Heart left ventricle (tissue), 16 donors: ENCODE measurements at regions not wholly inside any gene's neighbourhood (a gene's known extent, or its start where the extent isn't known, plus 50 kb on each side); places are given as distances from the start of the nearest gene placed in this dataset.
A peak's percentile ranks its signal among the peaks of the same experiment; 100 is the strongest.

Source experiments
- ATAC-seq, 4 donors: fragments of 200-7000 bp; cut with Tn5 transposase; one replicate each; pipeline ENCODE4 v1.9.1; 2020 to 2022; ENCODE audit warnings: moderate library complexity in 4 of 4, mild to moderate bottlenecking in 3 of 4, moderate number of reproducible peaks in 1 of 4
- DNase-seq, 5 donors: peaks; one replicate each; pipeline ENCODE4 v3.0.0-alpha.2; 2020
- H3K27ac ChIP-seq, 12 donors: fragments of 200-600 bp; sonication (generic) in 4 of 12; one replicate each; pipeline versions ENCODE4 v1.5.0 to v1.8.0; 2016 to 2022; ENCODE audit warnings: mild to moderate bottlenecking in 2 of 12
- H3K27me3 ChIP-seq, 9 donors: fragments of 200-600 bp; sonication (generic) in 2 of 9; one replicate each; pipeline versions ENCODE4 v1.5.1 to v1.8.0; 2016 to 2022; ENCODE audit warnings: mild to moderate bottlenecking in 3 of 9
- H3K36me3 ChIP-seq, 9 donors: fragments of 200-600 bp; sonication (generic) in 2 of 9; one replicate each; pipeline versions ENCODE4 v1.5.0 to v1.8.0; 2018 to 2022; ENCODE audit warnings: mild to moderate bottlenecking in 2 of 9
- H3K4me1 ChIP-seq, 12 donors: fragments of 200-600 bp; sonication (generic) in 4 of 12; one replicate each; pipeline versions ENCODE4 v1.5.0 to v1.8.0; 2016 to 2022; ENCODE audit warnings: mild to moderate bottlenecking in 3 of 12
- H3K4me3 ChIP-seq, 12 donors: fragments of 200-600 bp; sonication (generic) in 4 of 12; one replicate each; pipeline versions ENCODE4 v1.5.0 to v1.8.0; 2017 to 2022; ENCODE audit warnings: mild to moderate bottlenecking in 9 of 12, moderate library complexity in 4 of 12
- H3K9me3 ChIP-seq, 12 donors: fragments of 200-600 bp; sonication (generic) in 4 of 12; one replicate each; pipeline versions ENCODE4 v1.5.0 to v1.8.0; 2016 to 2022; ENCODE audit warnings: mild to moderate bottlenecking in 1 of 12
- CTCF ChIP-seq, 12 donors: fragments of 200-600 bp; sonication (generic) in 4 of 12; IDR thresholded peaks; one replicate each; pipeline versions ENCODE4 v1.5.0 to v1.8.0; 2018 to 2022; ENCODE audit warnings: antibody characterized with exemption in 12 of 12, mild to moderate bottlenecking in 5 of 12
- POLR2A ChIP-seq, 2 donors: fragments of 450-650 bp; IDR thresholded peaks; one replicate each; pipeline ENCODE4 v1.6.1; 2017; ENCODE audit warnings: antibody characterized with exemption in 2 of 2, mild to moderate bottlenecking in 2 of 2, moderate library complexity in 2 of 2
- WGBS, 4 donors: extraction: QIAGEN DNeasy Blood & Tissue Kit in 2 of 4; methylation state at CpG; one replicate each; pipeline versions ENCODE4 v1.1.5 to v1.1.7; 2013 to 2018; 5-methylcytosine and 5-hydroxymethylcytosine counted together
- intact Hi-C, 10 donors: fragments of 100-400 bp; cut with DNase I; formaldehyde crosslinking; loops; one replicate each; pipeline versions ENCODE4 v1.11.1 to v1.14.2; 2022
- donor health status: ischemic (EF 13 %, LVEDD 7.1; RV severe dilation, severe dysfunction).
- donor health status: healthy with polysubstance abuse.
- donor health status: DM: no; HTN: yes; CAD: no.
- donor health status: DM: no; HTN: no; CAD: no.
- donor health status: ischemic (EF 25% LVEDD 6.9; RV normal size, moderate dysfunction).
- donor health status: ischemic (EF 25% LVEDD 5.7; RV mildly dilated, moderate dysfunction).
- donor health status: healthy.
- donor health status: DM: yes; HTN: yes; CAD: no.
- donor health status: ischemic (EF 35%, LVEDD 5.7; RV mildly dilated, moderate dysfunction).
- donor health status: nonischemic (EF 11% LVEDD 7.7; RV severe dilation, severe dysfunction).
- donor health status: DM: yes; HTN: yes; CAD: no.
- donor health status: PGD.
- donor health status: ischemic (EF 29% LVEDD 5.4; RV normal size, mild dysfunction).
- donor health status: nonischemic (EF 23%, LVEDD 6.1; RV moderate dilation, normal function).

GRCh38 chr13:62033934-62034333 lies 618.3 kb upstream of the PCDH20 start:
- Histone ChIP-seq H3K9me3 (no peaks in the 10 kb centered on the region), H3K36me3 (no peaks in the 10 kb centered on the region), H3K4me3 (no peak overlapping the region), H3K27ac (no peak overlapping the region), H3K27me3 (no peaks in the 10 kb centered on the region), H3K4me1 (no peaks in the 10 kb centered on the region)
- 34 to 49% (median 40%) methylated on average over 4 of the region's 4 CpGs for WGBS, 4 donors
- TF ChIP-seq POLR2A (IDR thresholded peaks at IDR 0.05) (no peak), CTCF (IDR thresholded peaks at IDR 0.05) (no peak)
- DNase-seq (no peak), ATAC-seq (no peak)
- intact Hi-C loops: no loop called here

GRCh38 chr13:62022369-62022768 lies 606.7 kb upstream of the PCDH20 start:
- no peak for ATAC-seq
- intact Hi-C loops: no loop called here
- H3K4me3 ChIP-seq: no peak overlapping the region
- WGBS, 4 donors: 83 to 89% (median 86%) methylated on average over 1 of the region's 1 CpG
- no peaks in the 10 kb centered on the region for H3K9me3 ChIP-seq
- H3K27me3 ChIP-seq: no peaks in the 10 kb centered on the region
- H3K4me1 ChIP-seq: no peaks in the 10 kb centered on the region
- no peak overlapping the region for H3K27ac ChIP-seq
- TF ChIP-seq POLR2A (IDR thresholded peaks at IDR 0.05) (no peak), CTCF (IDR thresholded peaks at IDR 0.05) (no peak)
- H3K36me3 ChIP-seq: no peaks in the 10 kb centered on the region
- no peak for DNase-seq

- intact Hi-C loops: no loop called here
- no peaks in the 10 kb centered on the region for H3K27me3 ChIP-seq
- TF ChIP-seq POLR2A (IDR thresholded peaks at IDR 0.05) (no peak), CTCF (IDR thresholded peaks at IDR 0.05) (no peak)
- no peaks in the 10 kb centered on the region for H3K36me3 ChIP-seq
- H3K4me3 ChIP-seq: no peak overlapping the region
- H3K9me3 ChIP-seq: no peaks in the 10 kb centered on the region
- no peaks in the 10 kb centered on the region for H3K4me1 ChIP-seq
- no peak for ATAC-seq
- no peak overlapping the region for H3K27ac ChIP-seq
- DNase-seq: no peak
Measured at GRCh38 chr13:62019858-62020257, 604.2 kb upstream of the PCDH20 start.

GRCh38 chr13:62014299-62014698 lies 598.6 kb upstream of the PCDH20 start:
- Histone ChIP-seq H3K9me3 (no peaks in the 10 kb centered on the region), H3K4me3 (peak overlapping the region in 3 of 12 donors; percentile 1 to 32 (median 22)), H3K27ac (no peak overlapping the region), H3K36me3 (no peaks in the 10 kb centered on the region), H3K4me1 (no peaks in the 10 kb centered on the region), H3K27me3 (no peaks in the 10 kb centered on the region)
- 26 to 38% (median 29%) methylated on average over 3 of the region's 3 CpGs for WGBS, 4 donors
- intact Hi-C loops: no loop called here
- no peak for TF ChIP-seq POLR2A (IDR thresholded peaks at IDR 0.05)
- TF ChIP-seq CTCF (IDR thresholded peaks at IDR 0.05): peak in 2 of 12 donors; percentile 27 to 38
- ATAC-seq (no peak), DNase-seq (no peak)
